AG04450 (cell line): ENCODE measurements at regions not wholly inside any gene's neighbourhood (a gene's known extent, or its start where the extent isn't known, plus 50 kb on each side); places are given as distances from the start of the nearest gene placed in this dataset.
"Not testable (repeated sequence)": the region's sequence is repeated elsewhere in the genome, so short reads cannot be mapped to it uniquely, and the experiment has no call there.

Source experiments
- CTCF ChIA-PET: fragments of 300-600, 350-600 bp; formaldehyde crosslinking; extraction: SDS; loops from one replicate; lab custom pipeline; 2022; ENCODE audit warnings: antibody characterized with exemption, inconsistent platforms; lab: Charles Lee
- POLR2A ChIA-PET: fragments of 350-600 bp; formaldehyde crosslinking; extraction: SDS; loops from one replicate; lab custom pipeline; 2021; ENCODE audit warnings: antibody characterized with exemption, inconsistent platforms; lab: Yijun Ruan, JAX
- DNase-seq: peaks from one replicate; pipeline ENCODE4 v3.0.0-alpha.2; 2011; ENCODE audit warnings: low read depth, low spot score
- H3K27ac ChIP-seq: one replicate; pipeline ENCODE4 v1.5.1; 2012; ENCODE audit warnings: low read depth, low read length, control low read depth
- H3K27me3 ChIP-seq: one replicate; pipeline ENCODE4 v1.6.0; 2012; ENCODE audit warnings: low read length; ENCODE audit not compliant: control insufficient read depth, insufficient read depth
- H3K4me3 ChIP-seq: 2 replicates; pipeline ENCODE4 v1.5.1; 2011; ENCODE audit warnings: mild to moderate bottlenecking, low read depth, low read length, control low read depth
- H3K9me3 ChIP-seq: 2 replicates; pipeline ENCODE4 v1.5.1; 2012; ENCODE audit warnings: low read length; ENCODE audit not compliant: control insufficient read depth, insufficient read depth
- CTCF ChIP-seq: IDR thresholded peaks from 2 replicates; pipeline ENCODE4 v1.5.1; 2011; ENCODE audit warnings: low read depth, low read length, control low read depth, inconsistent platforms

GRCh38 chr9:31415164-31415563 lies 969.3 kb upstream of the ACO1 start:
- no peak for TF ChIP-seq CTCF
- POLR2A ChIA-PET = no interaction called here
- peaks cover 4% of the 10 kb centered on the region; the same call in 1 of the 2 replicates for H3K9me3 ChIP-seq
- DNase-seq = no peak
- no peak overlapping the region for H3K4me3 ChIP-seq
- CTCF ChIA-PET = no interaction called here
- no peak overlapping the region for H3K27ac ChIP-seq
- no peaks in the 10 kb centered on the region for H3K27me3 ChIP-seq

GRCh38 chr9:31418419-31418818 lies 966.0 kb upstream of the ACO1 start:
- Histone ChIP-seq H3K27me3 (no peaks in the 10 kb centered on the region), H3K9me3 (peaks cover 4% of the 10 kb centered on the region; the same call in 1 of the 2 replicates), H3K4me3 (no peak overlapping the region), H3K27ac (no peak overlapping the region)
- ChIA-PET CTCF (no interaction called here), POLR2A (no interaction called here)
- TF ChIP-seq CTCF = no peak
- DNase-seq = no peak

- CTCF ChIA-PET, H3K27me3 ChIP-seq, DNase-seq, H3K27ac ChIP-seq, POLR2A ChIA-PET, H3K4me3 ChIP-seq, H3K9me3 ChIP-seq: not testable (repeated sequence)
Measured at GRCh38 chr9:31443630-31444457, 940.6 kb upstream of the ACO1 start.

GRCh38 chr9:31445357-31445756 lies 939.1 kb upstream of the ACO1 start:
- TF ChIP-seq CTCF = no peak
- no peaks in the 10 kb centered on the region for H3K9me3 ChIP-seq
- ChIA-PET POLR2A (no interaction called here), CTCF (no interaction called here)
- H3K27ac ChIP-seq = no peak overlapping the region
- no peak overlapping the region for H3K4me3 ChIP-seq
- no peaks in the 10 kb centered on the region for H3K27me3 ChIP-seq
- DNase-seq = no peak

- TF ChIP-seq CTCF = no peak
- Histone ChIP-seq H3K27me3 (no peaks in the 10 kb centered on the region), H3K27ac (no peak overlapping the region), H3K4me3 (no peak overlapping the region), H3K9me3 (no peaks in the 10 kb centered on the region)
- no peak for DNase-seq
- CTCF ChIA-PET = no interaction called here
- POLR2A ChIA-PET = no interaction called here
Measured at GRCh38 chr9:31445960-31446359, 938.5 kb upstream of the ACO1 start.
